B cell (primary cell): ENCODE measurements at regions not wholly inside any gene's neighbourhood (a gene's known extent, or its start where the extent isn't known, plus 50 kb on each side); places are given as distances from the start of the nearest gene placed in this dataset.
"Not testable (repeated sequence)": the region's sequence is repeated elsewhere in the genome, so short reads cannot be mapped to it uniquely, and the experiment has no call there.

Experiments
- CTCF ChIP-seq: fragments of 200-600 bp; IDR thresholded peaks from one replicate; pipeline ENCODE4 v1.8.0; 2022; ENCODE audit warnings: antibody characterized with exemption, mild to moderate bottlenecking
- EZH2 ChIP-seq: IDR thresholded peaks from 2 replicates; pipeline ENCODE4 v1.6.1; 2012; ENCODE audit warnings: borderline replicate concordance, low read depth, mild to moderate bottlenecking, moderate library complexity, low read length; ENCODE audit not compliant: insufficient read depth, poor library complexity, severe bottlenecking

GRCh38 chr15:39523968-39524367 is 56.9 kb upstream of the THBS1 start:
- not testable (repeated sequence) for TF ChIP-seq EZH2, CTCF
